HCT116 (cell line): ENCODE measurements at regions not wholly inside any gene's neighbourhood (a gene's known extent, or its start where the extent isn't known, plus 50 kb on each side); places are given as distances from the start of the nearest gene placed in this dataset.

Source experiments
- ATAC-seq: fragments of 200-7000 bp; cut with Tn5 transposase; 2 replicates; pipeline ENCODE4 v1.9.1; 2020; ENCODE audit warnings: mild to moderate bottlenecking, moderate library complexity
- BruUV-seq: library from RNA; stranded (reverse); fragments of 400-500 nt; replicated peaks from 2 replicates; lab custom pipeline; 2021; lab: Mats Ljungman, UMichigan
- CTCF ChIA-PET: fragments of 300-600 bp; sonication (Branson Sonifier 250); formaldehyde crosslinking; loops from one replicate; lab custom pipeline; 2021; ENCODE audit warnings: antibody characterized with exemption; lab: Charles Lee
- POLR2A ChIA-PET: fragments of 300-600, 350-600 bp; sonication (Branson Sonifier 250); formaldehyde crosslinking; loops from one replicate; lab custom pipeline; 2021; ENCODE audit warnings: antibody characterized with exemption; lab: Charles Lee
- RAD21 ChIA-PET, 2 experiments: fragments of 300-600 bp; sonication (Branson Sonifier 250); formaldehyde crosslinking; loops; one replicate each; lab custom pipeline; 2023; ENCODE audit warnings: low total read pairs in 2 of 2; ENCODE audit not compliant: uncharacterized antibody in 2 of 2, unreplicated experiment in 2 of 2, low non-redundant PET in 1 of 2; lab: Charles Lee
- DNase-seq: peaks from one replicate; pipeline ENCODE4 v3.0.0-alpha.2; 2010; ENCODE audit warnings: low read depth, low spot score
- H2AFZ ChIP-seq: fragments of 200-600 bp; shearing (Covaris generic), sonication (generic); 2 replicates; pipeline ENCODE4 v1.6.1; 2017; ENCODE audit warnings: low read depth, mixed run types, mixed read lengths, antibody characterized with exemption, low read length; ENCODE audit not compliant: poor library complexity, severe bottlenecking
- H3K27ac ChIP-seq: 2 replicates; pipeline ENCODE4 v1.5.1; 2012; ENCODE audit warnings: low read depth, low read length
- H3K27me3 ChIP-seq: fragments of 200-600 bp; sonication (generic); 2 replicates; pipeline ENCODE4 v1.6.1; 2016; ENCODE audit warnings: mixed run types, low read length, mixed read lengths; ENCODE audit not compliant: insufficient read depth
- H3K36me3 ChIP-seq, 2 experiments: fragments of 200-500 bp in 1 of 2; fragments of 200-600 bp in 1 of 2; sonication (Bioruptor generic) in 1 of 2; sonication (generic) in 1 of 2; 2 replicates each; pipeline versions ENCODE4 v1.5.1 to v1.6.1; 2014 to 2016; ENCODE audit warnings: low read length in 2 of 2, inconsistent platforms in 1 of 2, mixed read lengths in 1 of 2, mixed run types in 1 of 2; ENCODE audit not compliant: insufficient read depth in 2 of 2, control insufficient read depth in 1 of 2
- H3K4me1 ChIP-seq, 2 experiments: fragments of 200-600 bp in 1 of 2; sonication (generic) in 1 of 2; 2 replicates each; pipeline versions ENCODE4 v1.5.1 to v1.6.1; 2012 to 2017; ENCODE audit warnings: low read length in 2 of 2, inconsistent platforms in 1 of 2, mild to moderate bottlenecking in 1 of 2, mixed read lengths in 1 of 2, mixed run types in 1 of 2, moderate library complexity in 1 of 2; ENCODE audit not compliant: insufficient read depth in 2 of 2, control insufficient read depth in 1 of 2
- H3K4me2 ChIP-seq: fragments of 200-600 bp; sonication (generic); 2 replicates; pipeline ENCODE4 v1.6.1; 2017; ENCODE audit warnings: mixed run types, low read length, mixed read lengths
- H3K4me3 ChIP-seq, 2 experiments: fragments of 200-600 bp in 1 of 2; sonication (generic) in 1 of 2; replicated peaks in 1 of 2; 2 replicates each; pipeline ENCODE4 v1.5.1; 2011 to 2016; ENCODE audit warnings: low read length in 2 of 2, control low read depth in 1 of 2, low read depth in 1 of 2, mild to moderate bottlenecking in 1 of 2, mixed read lengths in 1 of 2, mixed run types in 1 of 2
- H3K79me2 ChIP-seq: fragments of 200-600 bp; sonication (generic); 2 replicates; pipeline ENCODE4 v1.6.1; 2017; ENCODE audit warnings: mild to moderate bottlenecking, mixed run types, low read length, moderate library complexity, mixed read lengths; ENCODE audit not compliant: insufficient read depth
- H3K9ac ChIP-seq: fragments of 200-600 bp; sonication (generic); 2 replicates; pipeline ENCODE4 v1.6.1; 2016; ENCODE audit warnings: low read length, mixed read lengths
- H3K9me2 ChIP-seq: fragments of 200-600 bp; sonication (generic), shearing (Covaris generic); 2 replicates; pipeline ENCODE4 v1.6.1; 2017; ENCODE audit warnings: mixed run types, mild to moderate bottlenecking, moderate library complexity; ENCODE audit not compliant: insufficient read depth
- H3K9me3 ChIP-seq, 2 experiments: fragments of 200-500 bp in 1 of 2; fragments of 200-600 bp in 1 of 2; sonication (Bioruptor generic) in 1 of 2; sonication (generic) in 1 of 2; 2 replicates each; pipeline ENCODE4 v1.6.1; 2014 to 2017; ENCODE audit warnings: low read length in 2 of 2, mixed read lengths in 2 of 2, inconsistent platforms in 1 of 2, low read depth in 1 of 2, mild to moderate bottlenecking in 1 of 2, mixed run types in 1 of 2, moderate library complexity in 1 of 2; ENCODE audit not compliant: control insufficient read depth in 1 of 2, insufficient read depth in 1 of 2
- H4K20me1 ChIP-seq: fragments of 200-600 bp; sonication (generic), shearing (Covaris generic); 2 replicates; pipeline ENCODE4 v1.6.1; 2017; ENCODE audit warnings: mixed run types, mild to moderate bottlenecking, moderate library complexity; ENCODE audit not compliant: insufficient read depth
- CEBPB ChIP-seq: IDR thresholded peaks from 2 replicates; pipeline ENCODE4 v1.6.1; 2012; ENCODE audit warnings: low read depth
- EGR1 ChIP-seq: IDR thresholded peaks from 2 replicates; pipeline ENCODE4 v1.6.1; 2012; ENCODE audit warnings: low read depth
- EZH2phosphoT487 ChIP-seq: fragments of 200-600 bp; IDR thresholded peaks from 2 replicates; pipeline ENCODE4 v1.6.1; 2018; ENCODE audit warnings: antibody characterized with exemption, borderline replicate concordance
- FOSL1 ChIP-seq: IDR thresholded peaks from 2 replicates; pipeline ENCODE4 v1.6.1; 2012; ENCODE audit warnings: low read depth
- JUND ChIP-seq: IDR thresholded peaks from 2 replicates; pipeline ENCODE4 v1.6.1; 2012
- POLR2AphosphoS5 ChIP-seq: IDR thresholded peaks from 2 replicates; pipeline ENCODE4 v1.6.1; 2011; ENCODE audit warnings: mild to moderate bottlenecking, low read depth, low read length, moderate library complexity
- RAD21 ChIP-seq: IDR thresholded peaks from 2 replicates; pipeline ENCODE4 v1.6.1; 2012; ENCODE audit warnings: low read depth, mild to moderate bottlenecking
- SIN3A ChIP-seq: IDR thresholded peaks from 2 replicates; pipeline ENCODE4 v1.6.1; 2012; ENCODE audit warnings: low read depth
- SP1 ChIP-seq: IDR thresholded peaks from 2 replicates; pipeline ENCODE4 v1.6.1; 2012; ENCODE audit warnings: low read depth
- TCF7L2 ChIP-seq: IDR thresholded peaks from 2 replicates; pipeline ENCODE4 v1.7.0; 2011; ENCODE audit warnings: borderline replicate concordance, inconsistent platforms; ENCODE audit not compliant: insufficient read depth, insufficient read length; ENCODE audit errors: extremely low read depth
- ZNF274 ChIP-seq: fragments of 200-500 bp; sonication (Bioruptor generic); IDR thresholded peaks from 2 replicates; pipeline ENCODE4 v1.6.1; 2014; ENCODE audit warnings: mild to moderate bottlenecking, low read depth, low read length, inconsistent platforms
- intact Hi-C: fragments of 100-400 bp; cut with micrococcal nuclease; formaldehyde crosslinking; loops from 2 replicates; pipeline ENCODE4 v1.10.0; 2022
- TF ChIP-seq, protein P1 (sequence below): IDR thresholded peaks from 2 replicates; pipeline ENCODE4 v1.6.1; 2011; ENCODE audit warnings: mild to moderate bottlenecking, low read length, moderate library complexity; ENCODE audit not compliant: insufficient replicate concordance; ENCODE audit errors: extremely low read depth
- TF ChIP-seq, protein P2 (sequence below), 3 experiments: fragments of 200-600 bp in 1 of 3; sonication (generic) in 1 of 3; IDR thresholded peaks in 2 of 3; conservative IDR thresholded peaks in 1 of 3; 2 replicates each; pipeline ENCODE4 v1.5.1; 2012 to 2017; ENCODE audit warnings: low read depth in 2 of 3, low read length in 2 of 3, antibody characterized with exemption in 1 of 3, borderline replicate concordance in 1 of 3, control low read depth in 1 of 3, mild to moderate bottlenecking in 1 of 3, mixed read lengths in 1 of 3, mixed run types in 1 of 3, moderate library complexity in 1 of 3; ENCODE audit not compliant: insufficient read depth in 1 of 3

DNA sequence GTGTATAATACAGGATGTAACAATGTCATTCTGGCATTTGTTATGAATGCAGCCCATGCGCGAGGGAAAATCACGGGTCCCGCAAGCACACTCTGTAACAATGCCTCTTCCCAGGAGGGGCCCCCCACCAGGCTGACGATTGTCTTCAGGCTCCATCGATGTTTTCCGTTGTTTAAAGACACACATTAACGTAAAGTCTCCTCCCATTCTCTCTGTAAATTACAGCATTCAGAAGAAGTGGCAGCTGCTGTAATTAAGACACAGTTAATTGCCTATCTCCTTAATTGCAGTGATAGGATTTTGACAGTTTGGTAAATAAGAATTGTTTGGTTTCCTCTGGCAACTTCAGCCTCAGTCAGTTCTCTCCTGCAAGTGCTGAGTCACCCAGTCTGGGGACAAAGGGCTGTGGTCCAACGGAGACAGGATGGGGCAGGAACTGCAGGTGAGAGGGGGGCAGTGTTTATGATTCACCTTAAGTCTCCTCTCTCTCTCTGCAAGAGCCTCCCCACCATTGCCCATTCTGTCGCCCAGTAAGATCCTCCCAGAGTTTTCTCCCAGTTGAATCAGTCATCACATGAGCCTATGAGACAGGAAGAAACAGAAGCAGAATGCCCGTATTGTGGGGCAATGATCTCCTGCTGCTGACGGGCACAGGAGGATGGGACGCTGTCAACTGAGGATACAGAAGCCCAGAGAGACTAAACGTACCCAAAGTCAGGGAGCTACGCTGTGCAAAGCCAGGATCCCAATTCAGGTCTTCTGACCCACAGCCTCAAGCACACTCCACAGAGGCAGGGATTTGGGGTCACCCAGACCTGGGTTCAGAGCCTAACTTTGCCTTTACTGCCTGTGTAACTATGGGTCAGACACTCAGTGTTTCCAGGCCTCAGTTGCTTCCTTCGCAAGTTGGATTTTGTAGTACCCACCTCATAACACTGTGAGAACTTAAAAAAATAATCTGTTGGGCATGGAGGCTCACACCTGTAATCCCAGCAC, 110.0 kb downstream of the ADSS2 start:
- BruUV-seq = no TSS peak
- H3K9ac ChIP-seq = no peak overlapping the region

DNA sequence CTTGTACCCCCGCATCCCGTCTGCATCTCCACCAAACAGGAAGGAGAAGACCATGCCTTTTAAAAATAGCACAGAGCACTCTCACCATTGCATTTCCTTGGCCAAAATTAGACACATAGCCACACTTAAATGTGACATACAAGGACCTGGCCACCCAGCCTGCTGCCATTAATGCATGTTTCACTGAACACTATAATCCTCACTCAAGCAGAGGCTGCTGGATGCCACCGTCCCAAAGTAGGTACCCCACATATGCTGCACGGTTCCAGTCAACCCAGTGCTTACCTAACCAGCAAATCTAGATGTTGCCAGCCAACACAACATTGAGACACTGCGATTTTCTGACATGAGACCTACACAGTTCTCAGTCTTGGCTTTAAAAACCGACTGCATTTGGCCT, 107.7 kb downstream of the ADSS2 start:
- DNase-seq (no peak), ATAC-seq (no peak)
- Histone ChIP-seq H4K20me1 (no peaks in the 10 kb centered on the region), H3K4me1 (peaks cover 6 to 12% of the 10 kb centered on the region in 2 experiments), H3K9me2 (no peaks in the 10 kb centered on the region), H2AFZ (no peak overlapping the region), H3K4me3 (no peak overlapping the region), H3K4me2 (no peak overlapping the region), H3K27ac (no peak overlapping the region), H3K36me3 (no peaks in the 10 kb centered on the region), H3K27me3 (no peaks in the 10 kb centered on the region), H3K9ac (no peak overlapping the region), H3K9me3 (no peaks in the 10 kb centered on the region), H3K79me2 (no peaks in the 10 kb centered on the region)
- ChIA-PET RAD21 (no interaction called here), POLR2A (no interaction called here), CTCF (no interaction called here)
- BruUV-seq = no TSS peak
- intact Hi-C loops = no loop called here
- TF ChIP-seq CEBPB (no peak), POLR2AphosphoS5 (no peak), EGR1 (no peak), TCF7L2 (no peak), SIN3A (no peak), SP1 (no peak), JUND (no peak), EZH2phosphoT487 (no peak), RAD21 (no peak)
- TF ChIP-seq, protein P1, sequence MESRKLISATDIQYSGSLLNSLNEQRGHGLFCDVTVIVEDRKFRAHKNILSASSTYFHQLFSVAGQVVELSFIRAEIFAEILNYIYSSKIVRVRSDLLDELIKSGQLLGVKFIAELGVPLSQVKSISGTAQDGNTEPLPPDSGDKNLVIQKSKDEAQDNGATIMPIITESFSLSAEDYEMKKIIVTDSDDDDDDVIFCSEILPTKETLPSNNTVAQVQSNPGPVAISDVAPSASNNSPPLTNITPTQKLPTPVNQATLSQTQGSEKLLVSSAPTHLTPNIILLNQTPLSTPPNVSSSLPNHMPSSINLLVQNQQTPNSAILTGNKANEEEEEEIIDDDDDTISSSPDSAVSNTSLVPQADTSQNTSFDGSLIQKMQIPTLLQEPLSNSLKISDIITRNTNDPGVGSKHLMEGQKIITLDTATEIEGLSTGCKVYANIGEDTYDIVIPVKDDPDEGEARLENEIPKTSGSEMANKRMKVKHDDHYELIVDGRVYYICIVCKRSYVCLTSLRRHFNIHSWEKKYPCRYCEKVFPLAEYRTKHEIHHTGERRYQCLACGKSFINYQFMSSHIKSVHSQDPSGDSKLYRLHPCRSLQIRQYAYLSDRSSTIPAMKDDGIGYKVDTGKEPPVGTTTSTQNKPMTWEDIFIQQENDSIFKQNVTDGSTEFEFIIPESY = no peak
- TF ChIP-seq, protein P2, sequence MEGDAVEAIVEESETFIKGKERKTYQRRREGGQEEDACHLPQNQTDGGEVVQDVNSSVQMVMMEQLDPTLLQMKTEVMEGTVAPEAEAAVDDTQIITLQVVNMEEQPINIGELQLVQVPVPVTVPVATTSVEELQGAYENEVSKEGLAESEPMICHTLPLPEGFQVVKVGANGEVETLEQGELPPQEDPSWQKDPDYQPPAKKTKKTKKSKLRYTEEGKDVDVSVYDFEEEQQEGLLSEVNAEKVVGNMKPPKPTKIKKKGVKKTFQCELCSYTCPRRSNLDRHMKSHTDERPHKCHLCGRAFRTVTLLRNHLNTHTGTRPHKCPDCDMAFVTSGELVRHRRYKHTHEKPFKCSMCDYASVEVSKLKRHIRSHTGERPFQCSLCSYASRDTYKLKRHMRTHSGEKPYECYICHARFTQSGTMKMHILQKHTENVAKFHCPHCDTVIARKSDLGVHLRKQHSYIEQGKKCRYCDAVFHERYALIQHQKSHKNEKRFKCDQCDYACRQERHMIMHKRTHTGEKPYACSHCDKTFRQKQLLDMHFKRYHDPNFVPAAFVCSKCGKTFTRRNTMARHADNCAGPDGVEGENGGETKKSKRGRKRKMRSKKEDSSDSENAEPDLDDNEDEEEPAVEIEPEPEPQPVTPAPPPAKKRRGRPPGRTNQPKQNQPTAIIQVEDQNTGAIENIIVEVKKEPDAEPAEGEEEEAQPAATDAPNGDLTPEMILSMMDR (IDR thresholded peaks at IDR 0.05 in 2 of 3, conservative IDR thresholded peaks at IDR 0.05 in 1 of 3; ENCODE audit: borderline replicate concordance in 1 of 3, insufficient read depth in 1 of 3, low read depth in 2 of 3, low read length in 2 of 3) = no peak

More for the DNA sequence above, 110.0 kb downstream of the ADSS2 start:
- intact Hi-C loops = no loop called here
- ATAC-seq = peak; percentile 85
- Histone ChIP-seq H3K27me3 (no peaks in the 10 kb centered on the region), H2AFZ (peak overlapping the region; percentile 84), H3K4me3 (no peak overlapping the region), H3K36me3 (no peaks in the 10 kb centered on the region), H3K9me2 (no peaks in the 10 kb centered on the region), H3K4me1 (peaks cover 6 to 12% of the 10 kb centered on the region in 2 experiments), H3K4me2 (peak overlapping the region; percentile 52), H4K20me1 (no peaks in the 10 kb centered on the region), H3K9me3 (no peaks in the 10 kb centered on the region), H3K27ac (no peak overlapping the region), H3K79me2 (no peaks in the 10 kb centered on the region)
- ChIA-PET RAD21 (no interaction called here), CTCF (no interaction called here), POLR2A (no interaction called here)
- TF ChIP-seq FOSL1 (0 out of 2 replicates have a peak, but pooled peaks have one; percentile 7), ZNF274 (no peak)
- no peak for DNase-seq
